ENCODE measurements at regions not wholly inside any gene's neighbourhood (a gene's known extent, or its start where the extent isn't known, plus 50 kb on each side); places are given as distances from the start of the nearest gene placed in this dataset.
"Not testable (repeated sequence)": the region's sequence is repeated elsewhere in the genome, so short reads cannot be mapped to it uniquely, and the experiment has no call there.

GRCh38 chrX:122269243-122269781 lies 914.8 kb upstream of the GRIA3 start:
- Histone ChIP-seq H3K9me3 (ENCODE audit: control insufficient read depth, low read depth, low read length) (peaks cover 18% of the 10 kb centered on the region), H3K4me1 (ENCODE audit: control insufficient read depth, low read depth, low read length) (no peaks in the 10 kb centered on the region), H3K27me3 (ENCODE audit: control insufficient read depth, insufficient read depth, low read length) (no peaks in the 10 kb centered on the region)

GRCh38 chrX:122270809-122271494 lies 913.1 kb upstream of the GRIA3 start:
- H3K27ac ChIP-seq (ENCODE audit: low read length) = no peak overlapping the region
- H3K9ac ChIP-seq (ENCODE audit: low read length) = no peak overlapping the region

More at GRCh38 chrX:122269243-122269781, 914.8 kb upstream of the GRIA3 start:
- Histone ChIP-seq H3K27ac (ENCODE audit: low read length) (no peak overlapping the region), H3K4me3 (ENCODE audit: low read length) (no peak overlapping the region), H3K36me3 (ENCODE audit: control insufficient read depth, low read depth, low read length) (no peaks in the 10 kb centered on the region), H3K9ac (ENCODE audit: low read length) (no peak overlapping the region)

GRCh38 chrX:122272011-122272410 lies 912.1 kb upstream of the GRIA3 start:
- H3K9ac ChIP-seq (ENCODE audit: low read length) = no peak overlapping the region
- peaks cover 18% of the 10 kb centered on the region for H3K9me3 ChIP-seq (ENCODE audit: control insufficient read depth, low read depth, low read length)
- no peaks in the 10 kb centered on the region for H3K36me3 ChIP-seq (ENCODE audit: control insufficient read depth, low read depth, low read length)
- no peak overlapping the region for H3K27ac ChIP-seq (ENCODE audit: low read length)
- H3K4me1 ChIP-seq (ENCODE audit: control insufficient read depth, low read depth, low read length) = no peaks in the 10 kb centered on the region
- H3K4me3 ChIP-seq (ENCODE audit: low read length) = no peak overlapping the region
- H3K27me3 ChIP-seq (ENCODE audit: control insufficient read depth, insufficient read depth, low read length) = no peaks in the 10 kb centered on the region

More at GRCh38 chrX:122270809-122271494, 913.1 kb upstream of the GRIA3 start:
- Histone ChIP-seq H3K4me1 (ENCODE audit: control insufficient read depth, low read depth, low read length) (no peaks in the 10 kb centered on the region), H3K36me3 (ENCODE audit: control insufficient read depth, low read depth, low read length) (no peaks in the 10 kb centered on the region), H3K4me3 (ENCODE audit: low read length) (no peak overlapping the region), H3K9me3 (ENCODE audit: control insufficient read depth, low read depth, low read length) (peaks cover 18% of the 10 kb centered on the region), H3K27me3 (ENCODE audit: control insufficient read depth, insufficient read depth, low read length) (no peaks in the 10 kb centered on the region)

GRCh38 chrX:122279746-122280145 lies 904.3 kb upstream of the GRIA3 start:
- Histone ChIP-seq H3K9ac (ENCODE audit: low read length) (no peak overlapping the region), H3K4me3 (ENCODE audit: low read length) (no peak overlapping the region), H3K9me3 (ENCODE audit: control insufficient read depth, low read depth, low read length) (peaks cover 16% of the 10 kb centered on the region), H3K27me3 (ENCODE audit: control insufficient read depth, insufficient read depth, low read length) (no peaks in the 10 kb centered on the region), H3K27ac (ENCODE audit: low read length) (no peak overlapping the region), H3K36me3 (ENCODE audit: control insufficient read depth, low read depth, low read length) (no peaks in the 10 kb centered on the region), H3K4me1 (ENCODE audit: control insufficient read depth, low read depth, low read length) (no peaks in the 10 kb centered on the region)

- not testable (repeated sequence) for H3K4me3 ChIP-seq (ENCODE audit: low read length); H3K27ac ChIP-seq (ENCODE audit: low read length); H3K27me3 ChIP-seq (ENCODE audit: control insufficient read depth, insufficient read depth, low read length); H3K4me1 ChIP-seq (ENCODE audit: control insufficient read depth, low read depth, low read length); H3K36me3 ChIP-seq (ENCODE audit: control insufficient read depth, low read depth, low read length); H3K9me3 ChIP-seq (ENCODE audit: control insufficient read depth, low read depth, low read length); H3K9ac ChIP-seq (ENCODE audit: low read length)
Measured at GRCh38 chrX:122299822-122300221, 884.3 kb upstream of the GRIA3 start.

- H3K4me3 ChIP-seq (ENCODE audit: low read length) = no peak overlapping the region
- peaks cover 11% of the 10 kb centered on the region for H3K9me3 ChIP-seq (ENCODE audit: control insufficient read depth, low read depth, low read length)
- H3K27me3 ChIP-seq (ENCODE audit: control insufficient read depth, insufficient read depth, low read length) = no peaks in the 10 kb centered on the region
- no peak overlapping the region for H3K9ac ChIP-seq (ENCODE audit: low read length)
- H3K27ac ChIP-seq (ENCODE audit: low read length) = no peak overlapping the region
- H3K4me1 ChIP-seq (ENCODE audit: control insufficient read depth, low read depth, low read length) = no peaks in the 10 kb centered on the region
- H3K36me3 ChIP-seq (ENCODE audit: control insufficient read depth, low read depth, low read length) = no peaks in the 10 kb centered on the region
Measured at GRCh38 chrX:122301491-122301890, 882.6 kb upstream of the GRIA3 start.

GRCh38 chrX:122303761-122304160 lies 880.3 kb upstream of the GRIA3 start:
- H3K9ac ChIP-seq (ENCODE audit: low read length) = no peak overlapping the region
- H3K27ac ChIP-seq (ENCODE audit: low read length) = no peak overlapping the region
- no peaks in the 10 kb centered on the region for H3K36me3 ChIP-seq (ENCODE audit: control insufficient read depth, low read depth, low read length)
- peaks cover 11% of the 10 kb centered on the region for H3K9me3 ChIP-seq (ENCODE audit: control insufficient read depth, low read depth, low read length)
- no peaks in the 10 kb centered on the region for H3K27me3 ChIP-seq (ENCODE audit: control insufficient read depth, insufficient read depth, low read length)
- no peaks in the 10 kb centered on the region for H3K4me1 ChIP-seq (ENCODE audit: control insufficient read depth, low read depth, low read length)
- no peak overlapping the region for H3K4me3 ChIP-seq (ENCODE audit: low read length)

GRCh38 chrX:122344816-122345215 lies 839.3 kb upstream of the GRIA3 start:
- Histone ChIP-seq H3K4me1 (ENCODE audit: control insufficient read depth, low read depth, low read length) (no peaks in the 10 kb centered on the region), H3K4me3 (ENCODE audit: low read length) (no peak overlapping the region), H3K27ac (ENCODE audit: low read length) (no peak overlapping the region), H3K36me3 (ENCODE audit: control insufficient read depth, low read depth, low read length) (no peaks in the 10 kb centered on the region), H3K27me3 (ENCODE audit: control insufficient read depth, insufficient read depth, low read length) (no peaks in the 10 kb centered on the region), H3K9me3 (ENCODE audit: control insufficient read depth, low read depth, low read length) (peaks cover 27% of the 10 kb centered on the region), H3K9ac (ENCODE audit: low read length) (no peak overlapping the region)

- no peak overlapping the region for H3K4me3 ChIP-seq (ENCODE audit: low read length)
- no peak overlapping the region for H3K9ac ChIP-seq (ENCODE audit: low read length)
- peaks cover 16% of the 10 kb centered on the region for H3K9me3 ChIP-seq (ENCODE audit: control insufficient read depth, low read depth, low read length)
- no peaks in the 10 kb centered on the region for H3K36me3 ChIP-seq (ENCODE audit: control insufficient read depth, low read depth, low read length)
- H3K27ac ChIP-seq (ENCODE audit: low read length) = no peak overlapping the region
- no peaks in the 10 kb centered on the region for H3K27me3 ChIP-seq (ENCODE audit: control insufficient read depth, insufficient read depth, low read length)
- no peaks in the 10 kb centered on the region for H3K4me1 ChIP-seq (ENCODE audit: control insufficient read depth, low read depth, low read length)
Measured at GRCh38 chrX:122363112-122363795, 820.8 kb upstream of the GRIA3 start.

- not testable (repeated sequence) for H3K27ac ChIP-seq (ENCODE audit: low read length); H3K9ac ChIP-seq (ENCODE audit: low read length); H3K27me3 ChIP-seq (ENCODE audit: control insufficient read depth, insufficient read depth, low read length); H3K36me3 ChIP-seq (ENCODE audit: control insufficient read depth, low read depth, low read length); H3K4me1 ChIP-seq (ENCODE audit: control insufficient read depth, low read depth, low read length); H3K4me3 ChIP-seq (ENCODE audit: low read length)
- H3K9me3 ChIP-seq (ENCODE audit: control insufficient read depth, low read depth, low read length) = peaks cover 19% of the 10 kb centered on the region
Measured at GRCh38 chrX:122375533-122375932, 808.5 kb upstream of the GRIA3 start.

- H3K4me1 ChIP-seq (ENCODE audit: control insufficient read depth, low read depth, low read length) = no peaks in the 10 kb centered on the region
- H3K27me3 ChIP-seq (ENCODE audit: control insufficient read depth, insufficient read depth, low read length) = no peaks in the 10 kb centered on the region
- H3K4me3 ChIP-seq (ENCODE audit: low read length) = no peak overlapping the region
- H3K9ac ChIP-seq (ENCODE audit: low read length) = no peak overlapping the region
- H3K27ac ChIP-seq (ENCODE audit: low read length) = no peak overlapping the region
- H3K36me3 ChIP-seq (ENCODE audit: control insufficient read depth, low read depth, low read length) = no peaks in the 10 kb centered on the region
- peaks cover 31% of the 10 kb centered on the region for H3K9me3 ChIP-seq (ENCODE audit: control insufficient read depth, low read depth, low read length)
Measured at GRCh38 chrX:122389005-122389404, 795.1 kb upstream of the GRIA3 start.

- Histone ChIP-seq H3K9me3 (ENCODE audit: control insufficient read depth, low read depth, low read length) (peaks cover 5% of the 10 kb centered on the region), H3K4me3 (ENCODE audit: low read length) (no peak overlapping the region), H3K27ac (ENCODE audit: low read length) (no peak overlapping the region), H3K4me1 (ENCODE audit: control insufficient read depth, low read depth, low read length) (no peaks in the 10 kb centered on the region), H3K9ac (ENCODE audit: low read length) (no peak overlapping the region), H3K36me3 (ENCODE audit: control insufficient read depth, low read depth, low read length) (no peaks in the 10 kb centered on the region), H3K27me3 (ENCODE audit: control insufficient read depth, insufficient read depth, low read length) (no peaks in the 10 kb centered on the region)
Measured at GRCh38 chrX:122418758-122419157, 765.3 kb upstream of the GRIA3 start.
